ENCODE measurements at regions not wholly inside any gene's neighbourhood (a gene's known extent, or its start where the extent isn't known, plus 50 kb on each side); places are given as distances from the start of the nearest gene placed in this dataset.

- peaks cover 8% of the 10 kb centered on the region; the same call in 1 of the 2 replicates for H3K9me3 Mint-ChIP-seq
- no peaks in the 10 kb centered on the region for H3K27me3 Mint-ChIP-seq (ENCODE audit: low read depth)
- POLR2A ChIA-PET = no interaction called here
- no peak overlapping the region for H3K4me3 Mint-ChIP-seq
- H3K4me1 Mint-ChIP-seq = peaks cover 7% of the 10 kb centered on the region; the same call in 1 of the 2 replicates
- no peak overlapping the region for H3K27ac Mint-ChIP-seq
- no peaks in the 10 kb centered on the region for H3K36me3 Mint-ChIP-seq
- TF ChIP-seq, protein P1, sequence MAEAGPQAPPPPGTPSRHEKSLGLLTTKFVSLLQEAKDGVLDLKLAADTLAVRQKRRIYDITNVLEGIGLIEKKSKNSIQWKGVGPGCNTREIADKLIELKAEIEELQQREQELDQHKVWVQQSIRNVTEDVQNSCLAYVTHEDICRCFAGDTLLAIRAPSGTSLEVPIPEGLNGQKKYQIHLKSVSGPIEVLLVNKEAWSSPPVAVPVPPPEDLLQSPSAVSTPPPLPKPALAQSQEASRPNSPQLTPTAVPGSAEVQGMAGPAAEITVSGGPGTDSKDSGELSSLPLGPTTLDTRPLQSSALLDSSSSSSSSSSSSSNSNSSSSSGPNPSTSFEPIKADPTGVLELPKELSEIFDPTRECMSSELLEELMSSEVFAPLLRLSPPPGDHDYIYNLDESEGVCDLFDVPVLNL (CRISPR knock-in tag; IDR thresholded peaks at IDR 0.05; ENCODE audit: borderline replicate concordance, low read depth) = no peak
- TF ChIP-seq ZNF281 (CRISPR knock-in tag; IDR thresholded peaks at IDR 0.05) = no peak
- no peak for TF ChIP-seq HMGA2 (CRISPR knock-in tag; IDR thresholded peaks at IDR 0.05)
- TF ChIP-seq ZNF416 (CRISPR knock-in tag; IDR thresholded peaks at IDR 0.05) = no peak
- no peak for TF ChIP-seq ZNF219 (CRISPR knock-in tag; IDR thresholded peaks at IDR 0.05; ENCODE audit: borderline replicate concordance)
- TF ChIP-seq NFATC4 (CRISPR knock-in tag; IDR thresholded peaks at IDR 0.05) = no peak
- no peak for TF ChIP-seq ZBTB21 (CRISPR knock-in tag; IDR thresholded peaks at IDR 0.05; ENCODE audit: borderline replicate concordance)
- no peak for TF ChIP-seq FOXJ3 (CRISPR knock-in tag; IDR thresholded peaks at IDR 0.05; ENCODE audit: borderline replicate concordance)
- ATAC-seq = no peak
- DNase-seq (ENCODE audit: low spot score) = no peak
- CTCF ChIA-PET = no interaction called here
These were observed 69.9 kb upstream of the DOK5 start for GRCh38 chr20:54405540-54405939.

DNA sequence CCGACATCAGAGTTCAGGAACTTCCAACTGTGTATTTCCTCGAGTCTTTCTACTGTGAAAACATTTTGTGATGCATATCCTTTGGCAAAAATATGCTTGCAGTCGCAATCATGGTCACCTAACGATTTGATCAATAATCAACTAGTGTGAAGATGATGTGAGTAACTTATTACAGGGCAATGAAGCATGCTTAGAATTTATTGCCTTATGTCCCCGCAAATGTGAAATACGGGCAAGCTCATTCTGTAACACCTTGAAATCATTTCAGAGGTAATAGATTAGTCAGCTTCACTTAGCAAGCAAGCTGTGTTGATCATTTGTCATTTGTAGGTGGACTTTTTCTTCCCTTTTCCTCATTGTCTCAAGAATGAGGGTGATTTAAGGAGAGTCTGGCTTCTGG lies 67.9 kb upstream of the DOK5 start:
- ATAC-seq = no peak
- Mint-ChIP-seq H3K9me3 (peaks cover 8% of the 10 kb centered on the region; the same call in 1 of the 2 replicates), H3K27ac (no peak overlapping the region), H3K4me1 (peaks cover 7% of the 10 kb centered on the region; the same call in 1 of the 2 replicates), H3K27me3 (ENCODE audit: low read depth) (no peaks in the 10 kb centered on the region), H3K36me3 (no peaks in the 10 kb centered on the region), H3K4me3 (no peak overlapping the region)
- CTCF ChIA-PET = no interaction called here
- POLR2A ChIA-PET = no interaction called here
- no peak for DNase-seq (ENCODE audit: low spot score)
- TF ChIP-seq NR1H2 (CRISPR knock-in tag; IDR thresholded peaks at IDR 0.05) (no peak), ZNF423 (CRISPR knock-in tag; IDR thresholded peaks at IDR 0.05) (no peak), FOXK1 (CRISPR knock-in tag; IDR thresholded peaks at IDR 0.05) (no peak), TEAD4 (CRISPR knock-in tag; IDR thresholded peaks at IDR 0.05) (no peak), CDX4 (CRISPR knock-in tag; IDR thresholded peaks at IDR 0.05; ENCODE audit: borderline replicate concordance) (no peak), OVOL2 (CRISPR knock-in tag; IDR thresholded peaks at IDR 0.05; ENCODE audit: borderline replicate concordance) (no peak), MXD4 (CRISPR knock-in tag; IDR thresholded peaks at IDR 0.05; ENCODE audit: borderline replicate concordance) (no peak), ZNF263 (CRISPR knock-in tag; IDR thresholded peaks at IDR 0.05; ENCODE audit: low read depth) (no peak), ZSCAN18 (CRISPR knock-in tag; IDR thresholded peaks at IDR 0.05) (no peak), ZNF121 (CRISPR knock-in tag; IDR thresholded peaks at IDR 0.05) (no peak), NFATC4 (CRISPR knock-in tag; IDR thresholded peaks at IDR 0.05) (no peak), IRF2 (CRISPR knock-in tag; IDR thresholded peaks at IDR 0.05; ENCODE audit: borderline replicate concordance, low read depth) (no peak), ZNF219 (CRISPR knock-in tag; IDR thresholded peaks at IDR 0.05; ENCODE audit: borderline replicate concordance) (no peak), NFE2L1 (CRISPR knock-in tag; IDR thresholded peaks at IDR 0.05) (no peak), ATF2 (CRISPR knock-in tag; IDR thresholded peaks at IDR 0.05; ENCODE audit: borderline replicate concordance, low read depth) (no peak)
- TF ChIP-seq, protein P2, sequence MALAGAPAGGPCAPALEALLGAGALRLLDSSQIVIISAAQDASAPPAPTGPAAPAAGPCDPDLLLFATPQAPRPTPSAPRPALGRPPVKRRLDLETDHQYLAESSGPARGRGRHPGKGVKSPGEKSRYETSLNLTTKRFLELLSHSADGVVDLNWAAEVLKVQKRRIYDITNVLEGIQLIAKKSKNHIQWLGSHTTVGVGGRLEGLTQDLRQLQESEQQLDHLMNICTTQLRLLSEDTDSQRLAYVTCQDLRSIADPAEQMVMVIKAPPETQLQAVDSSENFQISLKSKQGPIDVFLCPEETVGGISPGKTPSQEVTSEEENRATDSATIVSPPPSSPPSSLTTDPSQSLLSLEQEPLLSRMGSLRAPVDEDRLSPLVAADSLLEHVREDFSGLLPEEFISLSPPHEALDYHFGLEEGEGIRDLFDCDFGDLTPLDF (CRISPR knock-in tag; IDR thresholded peaks at IDR 0.05) = no peak
- TF ChIP-seq, protein P3, sequence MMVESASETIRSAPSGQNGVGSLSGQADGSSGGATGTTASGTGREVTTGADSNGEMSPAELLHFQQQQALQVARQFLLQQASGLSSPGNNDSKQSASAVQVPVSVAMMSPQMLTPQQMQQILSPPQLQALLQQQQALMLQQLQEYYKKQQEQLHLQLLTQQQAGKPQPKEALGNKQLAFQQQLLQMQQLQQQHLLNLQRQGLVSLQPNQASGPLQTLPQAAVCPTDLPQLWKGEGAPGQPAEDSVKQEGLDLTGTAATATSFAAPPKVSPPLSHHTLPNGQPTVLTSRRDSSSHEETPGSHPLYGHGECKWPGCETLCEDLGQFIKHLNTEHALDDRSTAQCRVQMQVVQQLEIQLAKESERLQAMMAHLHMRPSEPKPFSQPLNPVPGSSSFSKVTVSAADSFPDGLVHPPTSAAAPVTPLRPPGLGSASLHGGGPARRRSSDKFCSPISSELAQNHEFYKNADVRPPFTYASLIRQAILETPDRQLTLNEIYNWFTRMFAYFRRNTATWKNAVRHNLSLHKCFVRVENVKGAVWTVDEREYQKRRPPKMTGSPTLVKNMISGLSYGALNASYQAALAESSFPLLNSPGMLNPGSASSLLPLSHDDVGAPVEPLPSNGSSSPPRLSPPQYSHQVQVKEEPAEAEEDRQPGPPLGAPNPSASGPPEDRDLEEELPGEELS (CRISPR knock-in tag; IDR thresholded peaks at IDR 0.05) = no peak
- TF ChIP-seq, protein P4, sequence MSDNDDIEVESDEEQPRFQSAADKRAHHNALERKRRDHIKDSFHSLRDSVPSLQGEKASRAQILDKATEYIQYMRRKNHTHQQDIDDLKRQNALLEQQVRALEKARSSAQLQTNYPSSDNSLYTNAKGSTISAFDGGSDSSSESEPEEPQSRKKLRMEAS (CRISPR knock-in tag; IDR thresholded peaks at IDR 0.05) = no peak
